Central memory CD8-positive, alpha-beta T cell (primary cell): ENCODE measurements at regions not wholly inside any gene's neighbourhood (a gene's known extent, or its start where the extent isn't known, plus 50 kb on each side); places are given as distances from the start of the nearest gene placed in this dataset.

Source experiments
- ATAC-seq: fragments of 150-1000 bp; cut with Tn5 transposase; replicated peaks from 2 replicates; pipeline ENCODE4 v1.10.0; 2022; ENCODE audit warnings: mild to moderate bottlenecking, moderate FRiP score, moderate number of reproducible peaks; ENCODE audit not compliant: poor library complexity, severe bottlenecking; ENCODE audit errors: extremely low read depth
- DNase-seq, 2 donors: peaks; one replicate each; pipeline ENCODE4 v3.0.0; 2021; ENCODE audit warnings: low spot score in 2 of 2
- H3K27ac Mint-ChIP-seq: one replicate; pipeline ENCODE4 v1.8.0; 2022; ENCODE audit warnings: low read depth, mild to moderate bottlenecking, moderate library complexity, mixed read lengths
- H3K27me3 Mint-ChIP-seq: one replicate; pipeline ENCODE4 v1.8.0; 2022; ENCODE audit warnings: mixed read lengths
- H3K36me3 Mint-ChIP-seq: one replicate; pipeline ENCODE4 v1.8.0; 2022; ENCODE audit warnings: mild to moderate bottlenecking, moderate library complexity, mixed read lengths; ENCODE audit not compliant: insufficient read depth
- H3K4me1 Mint-ChIP-seq: one replicate; pipeline ENCODE4 v1.8.0; 2022; ENCODE audit warnings: mixed read lengths
- H3K4me3 Mint-ChIP-seq: one replicate; pipeline ENCODE4 v1.8.0; 2022; ENCODE audit warnings: mild to moderate bottlenecking, moderate library complexity, mixed read lengths
- H3K9me3 Mint-ChIP-seq: one replicate; pipeline ENCODE4 v1.8.0; 2022; ENCODE audit warnings: mixed read lengths

- H3K4me3 Mint-ChIP-seq: no peak overlapping the region
- H3K9me3 Mint-ChIP-seq: no peaks in the 10 kb centered on the region
- no peaks in the 10 kb centered on the region for H3K27me3 Mint-ChIP-seq
- H3K36me3 Mint-ChIP-seq: no peaks in the 10 kb centered on the region
- ATAC-seq (no peak), DNase-seq (no peak)
- no peak overlapping the region for H3K27ac Mint-ChIP-seq
- H3K4me1 Mint-ChIP-seq: no peaks in the 10 kb centered on the region
Measured at GRCh38 chr13:99878921-99879610, 92.5 kb downstream of the ZIC5 start.

- Mint-ChIP-seq H3K27ac (no peak overlapping the region), H3K4me3 (no peak overlapping the region), H3K4me1 (no peaks in the 10 kb centered on the region), H3K9me3 (no peaks in the 10 kb centered on the region), H3K27me3 (no peaks in the 10 kb centered on the region), H3K36me3 (peaks cover 1% of the 10 kb centered on the region)
- no peak for DNase-seq
- ATAC-seq: no peak
Measured at GRCh38 chr13:99876651-99877050, 94.9 kb downstream of the ZIC5 start.

- Mint-ChIP-seq H3K4me1 (no peaks in the 10 kb centered on the region), H3K36me3 (peaks cover 1% of the 10 kb centered on the region), H3K27ac (no peak overlapping the region), H3K9me3 (no peaks in the 10 kb centered on the region), H3K4me3 (no peak overlapping the region), H3K27me3 (no peaks in the 10 kb centered on the region)
- ATAC-seq (no peak), DNase-seq (no peak)
Measured at GRCh38 chr13:99875391-99875790, 96.2 kb downstream of the ZIC5 start.

- Mint-ChIP-seq H3K36me3 (peaks cover 1% of the 10 kb centered on the region), H3K27me3 (no peaks in the 10 kb centered on the region), H3K4me3 (no peak overlapping the region), H3K4me1 (no peaks in the 10 kb centered on the region), H3K27ac (no peak overlapping the region), H3K9me3 (no peaks in the 10 kb centered on the region)
- DNase-seq: no peak
- ATAC-seq: no peak
Measured at GRCh38 chr13:99873832-99874430, 97.6 kb downstream of the ZIC5 start.

GRCh38 chr13:99873141-99873540, 98.4 kb downstream of the ZIC5 start:
- H3K4me3 Mint-ChIP-seq: no peak overlapping the region
- ATAC-seq (no peak), DNase-seq (no peak)
- H3K9me3 Mint-ChIP-seq: no peaks in the 10 kb centered on the region
- H3K27ac Mint-ChIP-seq: no peak overlapping the region
- no peaks in the 10 kb centered on the region for H3K27me3 Mint-ChIP-seq
- no peaks in the 10 kb centered on the region for H3K4me1 Mint-ChIP-seq
- peaks cover 1% of the 10 kb centered on the region for H3K36me3 Mint-ChIP-seq

- Mint-ChIP-seq H3K4me1 (no peaks in the 10 kb centered on the region), H3K27ac (no peak overlapping the region), H3K27me3 (no peaks in the 10 kb centered on the region), H3K9me3 (no peaks in the 10 kb centered on the region), H3K4me3 (no peak overlapping the region), H3K36me3 (peaks cover 3% of the 10 kb centered on the region)
- ATAC-seq (no peak), DNase-seq (no peak)
Measured at GRCh38 chr13:99871249-99871898, 100.2 kb downstream of the ZIC5 start.

- Mint-ChIP-seq H3K27me3 (no peaks in the 10 kb centered on the region), H3K4me1 (no peaks in the 10 kb centered on the region), H3K36me3 (peaks cover 3% of the 10 kb centered on the region), H3K4me3 (no peak overlapping the region), H3K9me3 (no peaks in the 10 kb centered on the region), H3K27ac (no peak overlapping the region)
- ATAC-seq (no peak), DNase-seq (no peak)
Measured at GRCh38 chr13:99870541-99870940, 101.0 kb downstream of the ZIC5 start.

- DNase-seq: no peak
- Mint-ChIP-seq H3K27me3 (no peaks in the 10 kb centered on the region), H3K4me1 (no peaks in the 10 kb centered on the region), H3K27ac (no peak overlapping the region), H3K9me3 (no peaks in the 10 kb centered on the region), H3K4me3 (no peak overlapping the region), H3K36me3 (peaks cover 3% of the 10 kb centered on the region)
- ATAC-seq: no peak
Measured at GRCh38 chr13:99869830-99870229, 101.7 kb downstream of the ZIC5 start.

GRCh38 chr13:99868767-99869166, 102.8 kb downstream of the ZIC5 start:
- no peaks in the 10 kb centered on the region for H3K27me3 Mint-ChIP-seq
- no peaks in the 10 kb centered on the region for H3K4me1 Mint-ChIP-seq
- peaks cover 3% of the 10 kb centered on the region for H3K36me3 Mint-ChIP-seq
- no peak for ATAC-seq
- no peak overlapping the region for H3K4me3 Mint-ChIP-seq
- DNase-seq: no peak
- no peak overlapping the region for H3K27ac Mint-ChIP-seq
- H3K9me3 Mint-ChIP-seq: no peaks in the 10 kb centered on the region

- Mint-ChIP-seq H3K9me3 (no peaks in the 10 kb centered on the region), H3K4me1 (no peaks in the 10 kb centered on the region), H3K4me3 (no peak overlapping the region), H3K27me3 (no peaks in the 10 kb centered on the region), H3K36me3 (peaks cover 2% of the 10 kb centered on the region), H3K27ac (no peak overlapping the region)
- no peak for DNase-seq
- ATAC-seq: no peak
Measured at GRCh38 chr13:99867535-99868257, 103.9 kb downstream of the ZIC5 start.

GRCh38 chr13:99866781-99867180, 104.8 kb downstream of the ZIC5 start:
- no peak overlapping the region for H3K4me3 Mint-ChIP-seq
- H3K27me3 Mint-ChIP-seq: no peaks in the 10 kb centered on the region
- H3K27ac Mint-ChIP-seq: no peak overlapping the region
- peaks cover 2% of the 10 kb centered on the region for H3K36me3 Mint-ChIP-seq
- H3K4me1 Mint-ChIP-seq: peaks cover under 1% of the 10 kb centered on the region
- no peak for ATAC-seq
- no peak for DNase-seq
- H3K9me3 Mint-ChIP-seq: no peaks in the 10 kb centered on the region

GRCh38 chr13:99865420-99865930, 106.1 kb downstream of the ZIC5 start:
- no peak overlapping the region for H3K27ac Mint-ChIP-seq
- no peak for ATAC-seq
- H3K36me3 Mint-ChIP-seq: peaks cover 2% of the 10 kb centered on the region
- H3K9me3 Mint-ChIP-seq: no peaks in the 10 kb centered on the region
- H3K4me3 Mint-ChIP-seq: no peak overlapping the region
- H3K27me3 Mint-ChIP-seq: no peaks in the 10 kb centered on the region
- no peak for DNase-seq
- peaks cover 11% of the 10 kb centered on the region for H3K4me1 Mint-ChIP-seq
